GM06990 (cell line): ENCODE measurements at regions not wholly inside any gene's neighbourhood (a gene's known extent, or its start where the extent isn't known, plus 50 kb on each side); places are given as distances from the start of the nearest gene placed in this dataset.

Experiments
- DNase-seq: peaks from one replicate; pipeline ENCODE4 v3.0.0-alpha.2; 2011; ENCODE audit not compliant: insufficient read length; ENCODE audit errors: extremely low read depth
- H3K27me3 ChIP-seq: replicated peaks from 2 replicates; pipeline ENCODE4 v1.6.0; 2011; ENCODE audit warnings: low read length; ENCODE audit not compliant: control insufficient read depth, insufficient read depth
- H3K36me3 ChIP-seq: 2 replicates; pipeline ENCODE4 v1.5.1; 2011; ENCODE audit warnings: low read length; ENCODE audit not compliant: control insufficient read depth, insufficient read depth
- H3K4me3 ChIP-seq: replicated peaks from 2 replicates; pipeline ENCODE4 v1.5.1; 2011; ENCODE audit warnings: low read depth, mild to moderate bottlenecking, control low read depth, low read length
- TF ChIP-seq, protein P1 (sequence below): IDR thresholded peaks from 2 replicates; pipeline ENCODE4 v1.5.1; 2011; ENCODE audit warnings: low read length, control low read depth, mild to moderate bottlenecking, inconsistent platforms; ENCODE audit not compliant: insufficient read depth, poor library complexity, severe bottlenecking

DNA sequence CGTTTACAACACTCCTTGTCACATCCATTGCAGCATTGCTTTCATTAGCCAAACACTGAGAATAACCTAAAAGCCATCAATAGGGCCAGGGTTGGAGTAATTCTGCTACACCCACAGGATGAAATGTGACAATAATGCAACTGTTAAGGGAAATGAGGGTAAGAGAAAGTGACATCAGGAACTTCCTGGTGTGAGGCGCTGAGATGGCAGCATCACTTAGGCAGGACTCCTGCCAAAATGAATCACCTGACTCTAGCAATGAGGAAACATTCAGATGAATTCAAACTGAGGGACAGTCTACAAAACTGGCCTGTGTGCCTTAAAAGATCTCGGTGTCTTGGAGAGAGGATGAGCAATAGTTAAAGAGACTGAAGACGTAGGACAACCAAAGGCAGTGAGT is 115.6 kb upstream of the AGAP1 start:
- TF ChIP-seq, protein P1, sequence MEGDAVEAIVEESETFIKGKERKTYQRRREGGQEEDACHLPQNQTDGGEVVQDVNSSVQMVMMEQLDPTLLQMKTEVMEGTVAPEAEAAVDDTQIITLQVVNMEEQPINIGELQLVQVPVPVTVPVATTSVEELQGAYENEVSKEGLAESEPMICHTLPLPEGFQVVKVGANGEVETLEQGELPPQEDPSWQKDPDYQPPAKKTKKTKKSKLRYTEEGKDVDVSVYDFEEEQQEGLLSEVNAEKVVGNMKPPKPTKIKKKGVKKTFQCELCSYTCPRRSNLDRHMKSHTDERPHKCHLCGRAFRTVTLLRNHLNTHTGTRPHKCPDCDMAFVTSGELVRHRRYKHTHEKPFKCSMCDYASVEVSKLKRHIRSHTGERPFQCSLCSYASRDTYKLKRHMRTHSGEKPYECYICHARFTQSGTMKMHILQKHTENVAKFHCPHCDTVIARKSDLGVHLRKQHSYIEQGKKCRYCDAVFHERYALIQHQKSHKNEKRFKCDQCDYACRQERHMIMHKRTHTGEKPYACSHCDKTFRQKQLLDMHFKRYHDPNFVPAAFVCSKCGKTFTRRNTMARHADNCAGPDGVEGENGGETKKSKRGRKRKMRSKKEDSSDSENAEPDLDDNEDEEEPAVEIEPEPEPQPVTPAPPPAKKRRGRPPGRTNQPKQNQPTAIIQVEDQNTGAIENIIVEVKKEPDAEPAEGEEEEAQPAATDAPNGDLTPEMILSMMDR = no peak

DNA sequence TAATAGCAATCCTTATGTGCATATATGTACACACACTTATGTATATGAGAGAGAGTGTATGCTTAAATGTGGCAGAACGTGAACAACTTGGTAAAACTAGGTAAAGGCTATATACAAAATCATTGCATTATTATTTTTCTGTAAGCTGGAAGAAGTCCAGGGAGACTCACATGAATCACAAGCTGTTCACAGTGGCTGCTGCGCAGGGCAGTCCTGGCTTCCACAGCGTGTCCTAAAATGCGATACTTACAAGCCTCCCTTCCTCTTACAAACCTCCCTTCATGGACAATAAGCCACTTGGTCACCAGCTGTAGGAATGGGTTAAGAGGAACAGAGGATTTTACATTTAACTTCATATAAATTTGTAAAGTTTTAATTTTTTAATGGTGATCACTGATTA is 114.9 kb upstream of the AGAP1 start:
- H3K36me3 ChIP-seq = no peaks in the 10 kb centered on the region
- TF ChIP-seq, protein P1 = no peak
- H3K27me3 ChIP-seq = no peaks in the 10 kb centered on the region
- DNase-seq = no peak
- no peak overlapping the region for H3K4me3 ChIP-seq

More for the DNA sequence above, 115.6 kb upstream of the AGAP1 start:
- no peaks in the 10 kb centered on the region for H3K36me3 ChIP-seq
- no peak overlapping the region for H3K4me3 ChIP-seq
- DNase-seq = no peak
- H3K27me3 ChIP-seq = no peaks in the 10 kb centered on the region

DNA sequence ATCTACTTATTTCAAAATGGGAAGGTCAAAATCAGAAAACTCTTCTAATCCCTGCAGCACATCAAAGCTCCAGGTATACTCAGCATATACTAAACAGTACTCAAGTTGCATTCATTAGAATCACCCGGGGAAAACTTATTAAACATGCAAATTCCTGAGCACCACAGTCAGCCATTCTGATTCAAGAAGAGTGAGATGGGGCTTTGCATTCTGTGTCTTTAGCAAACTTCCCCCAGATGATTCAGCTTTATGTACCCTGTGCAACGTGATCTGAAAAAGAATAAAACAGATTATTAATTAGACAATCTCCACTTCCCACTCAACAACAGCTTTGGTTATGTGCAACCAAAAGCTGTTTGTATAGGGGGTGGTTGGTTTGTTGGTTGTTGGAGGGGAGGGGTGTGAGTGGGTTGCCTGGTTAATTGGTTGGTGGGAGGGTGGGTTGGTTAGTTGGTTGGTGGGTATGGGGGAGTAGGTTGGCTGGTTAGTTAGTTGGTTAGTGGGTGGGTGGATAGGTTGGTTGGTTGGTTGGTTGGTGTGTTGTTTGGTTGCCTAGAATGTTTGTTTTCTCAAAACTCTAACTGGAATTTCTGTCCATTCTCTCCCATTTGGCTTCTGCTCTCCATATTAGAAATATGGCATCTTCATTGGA is 112.5 kb upstream of the AGAP1 start:
- Histone ChIP-seq H3K36me3 (no peaks in the 10 kb centered on the region), H3K27me3 (no peaks in the 10 kb centered on the region), H3K4me3 (no peak overlapping the region)
- no peak for DNase-seq
- TF ChIP-seq, protein P1 = no peak

DNA sequence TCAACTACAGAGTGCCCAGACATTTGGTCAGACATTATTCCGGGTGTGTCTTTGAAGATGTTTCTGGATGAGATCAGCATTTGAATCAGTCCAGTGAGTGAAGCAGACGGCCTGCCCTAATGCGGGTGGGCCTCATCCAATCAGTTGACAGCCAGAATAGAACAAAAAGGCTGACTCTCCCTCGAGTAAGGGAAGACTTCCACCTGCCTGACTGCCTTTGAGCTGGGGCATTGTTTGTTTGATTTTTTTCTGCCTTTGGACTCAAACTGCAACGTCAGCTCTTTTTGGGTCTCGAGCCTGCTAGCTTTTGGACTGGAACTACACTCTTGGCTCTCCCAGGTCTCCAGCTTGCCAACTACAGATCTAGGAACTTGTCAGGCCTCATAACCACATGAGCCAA is 111.7 kb upstream of the AGAP1 start:
- Histone ChIP-seq H3K36me3 (no peaks in the 10 kb centered on the region), H3K27me3 (no peaks in the 10 kb centered on the region), H3K4me3 (no peak overlapping the region)
- TF ChIP-seq, protein P1 = no peak
- no peak for DNase-seq

DNA sequence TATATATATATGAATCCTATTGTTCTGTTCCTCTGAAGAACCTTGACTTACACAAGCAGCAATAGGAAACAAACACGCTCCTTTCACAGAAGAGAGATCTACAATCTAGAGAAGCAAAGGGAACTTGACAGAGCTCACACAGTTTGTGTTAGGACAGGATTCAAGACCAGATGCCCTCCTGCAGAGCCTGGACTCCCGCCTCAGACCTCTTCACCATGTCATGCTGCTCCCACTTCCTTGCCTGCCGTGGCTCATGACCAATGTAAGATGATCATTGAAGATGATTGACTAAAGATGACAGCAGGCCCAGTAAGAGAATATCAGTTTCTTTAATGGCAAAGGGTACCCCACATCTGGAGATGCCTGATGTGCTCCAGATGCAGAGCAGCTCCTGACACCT is 111.2 kb upstream of the AGAP1 start:
- no peak for DNase-seq
- Histone ChIP-seq H3K4me3 (no peak overlapping the region), H3K27me3 (no peaks in the 10 kb centered on the region), H3K36me3 (no peaks in the 10 kb centered on the region)
- TF ChIP-seq, protein P1 = no peak
